CD4-positive, alpha-beta T cell (primary cell): ENCODE measurements at regions not wholly inside any gene's neighbourhood (a gene's known extent, or its start where the extent isn't known, plus 50 kb on each side); places are given as distances from the start of the nearest gene placed in this dataset.

Source experiments
- ATAC-seq: fragments of 200-7000 bp; cut with Tn5 transposase; one replicate; pipeline ENCODE4 v1.10.0; 2022; ENCODE audit warnings: mild to moderate bottlenecking; ENCODE audit not compliant: poor library complexity
- CTCF ChIA-PET: fragments of 350-600 bp; sonication (Branson Sonifier 250); formaldehyde crosslinking; loops from one replicate; lab custom pipeline; 2021; ENCODE audit warnings: antibody characterized with exemption, inconsistent platforms; lab: Charles Lee
- POLR2A ChIA-PET: fragments of 350-600 bp; sonication (Branson Sonifier 250); formaldehyde crosslinking; loops from one replicate; lab custom pipeline; 2021; ENCODE audit warnings: antibody characterized with exemption, inconsistent platforms; lab: Charles Lee
- DNase-seq, 14 experiments: peaks; one replicate each; pipeline ENCODE4 v3.0.0-alpha.2; 2013 to 2020; ENCODE audit warnings: mixed read lengths in 2 of 14
- H3K27ac ChIP-seq, 2 donors: one replicate each; pipeline versions ENCODE4 v1.5.1 to v1.7.0; 2013; ENCODE audit warnings: low read length in 2 of 2, low read depth in 1 of 2, mild to moderate bottlenecking in 1 of 2
- H3K27me3 ChIP-seq, 2 experiments: 1 replicate in 1 of 2; 2 replicates in 1 of 2; pipeline versions ENCODE4 v1.6.1 to v1.7.0; 2013; ENCODE audit warnings: low read length in 2 of 2, control low read depth in 1 of 2, mild to moderate bottlenecking in 1 of 2, moderate library complexity in 1 of 2; ENCODE audit not compliant: insufficient read depth in 2 of 2, control insufficient read depth in 1 of 2
- H3K36me3 ChIP-seq: one replicate; pipeline ENCODE4 v1.6.1; 2013; ENCODE audit warnings: low read length, control low read depth; ENCODE audit not compliant: insufficient read depth
- H3K4me1 ChIP-seq: one replicate; pipeline ENCODE4 v1.6.1; 2013; ENCODE audit warnings: low read length, control low read depth; ENCODE audit not compliant: insufficient read depth
- H3K4me3 ChIP-seq: one replicate; pipeline ENCODE4 v1.5.1; 2013; ENCODE audit warnings: mild to moderate bottlenecking, low read length, moderate library complexity
- H3K9me3 ChIP-seq, 2 experiments: 1 replicate in 1 of 2; 2 replicates in 1 of 2; pipeline versions ENCODE4 v1.6.1 to v1.7.0; 2013; ENCODE audit warnings: low read length in 2 of 2, mild to moderate bottlenecking in 2 of 2, control low read depth in 1 of 2, moderate library complexity in 1 of 2; ENCODE audit not compliant: control insufficient read depth in 1 of 2, insufficient read depth in 1 of 2
- H3K27ac Mint-ChIP-seq: one replicate; pipeline ENCODE4 v1.8.0; 2020; ENCODE audit warnings: mixed read lengths
- H3K27me3 Mint-ChIP-seq: one replicate; pipeline ENCODE4 v1.8.0; 2021; ENCODE audit warnings: mixed read lengths
- H3K36me3 Mint-ChIP-seq: one replicate; pipeline ENCODE4 v1.8.0; 2021; ENCODE audit warnings: low read depth, mixed read lengths
- H3K4me1 Mint-ChIP-seq: one replicate; pipeline ENCODE4 v1.8.0; 2021; ENCODE audit warnings: low read depth, mixed read lengths
- H3K4me3 Mint-ChIP-seq: one replicate; pipeline ENCODE4 v1.8.0; 2020; ENCODE audit warnings: mild to moderate bottlenecking, mixed read lengths
- H3K9me3 Mint-ChIP-seq: one replicate; pipeline ENCODE4 v1.8.0; 2020; ENCODE audit warnings: mixed read lengths
- CTCF ChIP-seq: fragments of 200-600 bp; IDR thresholded peaks from one replicate; pipeline ENCODE4 v1.8.0; 2022; ENCODE audit warnings: antibody characterized with exemption, mild to moderate bottlenecking
- intact Hi-C, 2 experiments: fragments of 100-400 bp; cut with DNase I in 1 of 2; cut with micrococcal nuclease in 1 of 2; formaldehyde crosslinking; loops; one replicate each; pipeline versions ENCODE4 v1.15.1 to v1.9.0; 2023 to 2025; cut with DNase I, micrococcal nuclease

DNA sequence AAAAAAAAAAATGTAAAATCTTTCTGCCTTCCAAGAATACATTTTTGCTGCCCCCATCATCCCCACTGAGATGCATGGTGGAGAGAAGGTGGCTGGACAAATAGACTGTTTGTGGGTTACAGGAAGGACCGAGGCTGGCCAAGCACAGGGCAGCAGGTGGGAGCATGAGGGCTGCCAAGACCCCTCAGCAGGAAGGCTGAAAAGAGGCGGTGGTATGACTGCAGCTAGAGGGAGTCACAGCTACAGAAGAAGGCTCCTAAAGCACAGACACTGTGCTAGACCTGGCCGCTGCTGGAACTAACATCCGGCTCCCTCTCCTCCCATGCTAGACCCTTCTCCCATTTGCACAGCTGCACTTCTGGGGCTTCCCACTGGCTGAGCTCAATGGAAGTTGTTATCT, 289.6 kb downstream of the TCERG1L start:
- Histone ChIP-seq H3K4me3 (no peak overlapping the region), H3K27ac (no peak overlapping the region), H3K27me3 (no peaks in the 10 kb centered on the region), H3K36me3 (no peaks in the 10 kb centered on the region), H3K4me1 (no peaks in the 10 kb centered on the region), H3K9me3 (peaks cover 0 to 7% of the 10 kb centered on the region in 2 experiments)
- intact Hi-C loops = no loop called here
- ChIA-PET CTCF (no interaction called here), POLR2A (no interaction called here)
- ATAC-seq (no peak), DNase-seq (no peak)
- no peaks in the 10 kb centered on the region for H3K36me3 Mint-ChIP-seq
- no peaks in the 10 kb centered on the region for H3K4me1 Mint-ChIP-seq
- no peak for TF ChIP-seq CTCF
- no peak overlapping the region for H3K4me3 Mint-ChIP-seq
- no peaks in the 10 kb centered on the region for H3K9me3 Mint-ChIP-seq
- no peaks in the 10 kb centered on the region for H3K27me3 Mint-ChIP-seq
- no peak overlapping the region for H3K27ac Mint-ChIP-seq

DNA sequence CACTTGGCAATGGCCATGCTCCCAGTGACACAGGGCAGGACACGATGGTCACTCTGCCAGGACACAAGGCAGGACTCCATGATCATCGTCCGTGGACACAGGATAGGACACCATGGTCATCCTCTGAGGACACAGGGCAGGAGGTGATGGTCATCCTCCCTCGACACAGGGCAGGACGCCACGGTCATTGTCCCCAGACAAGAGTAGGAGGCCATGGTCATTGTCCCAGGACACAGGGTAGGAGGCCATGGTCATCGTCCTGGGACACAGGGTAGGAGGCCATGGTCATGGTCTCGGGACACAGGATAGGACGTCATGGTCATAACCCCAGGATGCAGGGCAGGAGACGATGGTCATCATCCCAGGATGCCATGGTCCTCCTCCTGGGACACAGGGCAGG, 289.2 kb downstream of the TCERG1L start:
- H3K4me1 ChIP-seq = no peaks in the 10 kb centered on the region
- POLR2A ChIA-PET = no interaction called here
- TF ChIP-seq CTCF = no peak
- H3K4me3 ChIP-seq = no peak overlapping the region
- Mint-ChIP-seq H3K4me3 (no peak overlapping the region), H3K4me1 (no peaks in the 10 kb centered on the region), H3K27me3 (no peaks in the 10 kb centered on the region), H3K27ac (no peak overlapping the region), H3K9me3 (no peaks in the 10 kb centered on the region), H3K36me3 (no peaks in the 10 kb centered on the region)
- peaks cover 0 to 11% of the 10 kb centered on the region in 2 experiments for H3K9me3 ChIP-seq
- ATAC-seq = no peak
- H3K36me3 ChIP-seq = no peaks in the 10 kb centered on the region
- intact Hi-C loops = no loop called here
- CTCF ChIA-PET = no interaction called here
- no peak overlapping the region for H3K27ac ChIP-seq
- no peaks in the 10 kb centered on the region for H3K27me3 ChIP-seq
- no peak for DNase-seq

- Mint-ChIP-seq H3K4me3 (no peak overlapping the region), H3K27me3 (no peaks in the 10 kb centered on the region), H3K4me1 (no peaks in the 10 kb centered on the region), H3K36me3 (no peaks in the 10 kb centered on the region), H3K27ac (no peak overlapping the region), H3K9me3 (no peaks in the 10 kb centered on the region)
- ATAC-seq (no peak), DNase-seq (no peak)
- Histone ChIP-seq H3K27ac (no peak overlapping the region), H3K4me1 (no peaks in the 10 kb centered on the region), H3K4me3 (no peak overlapping the region), H3K36me3 (no peaks in the 10 kb centered on the region), H3K27me3 (no peaks in the 10 kb centered on the region), H3K9me3 (peaks cover 0 to 13% of the 10 kb centered on the region in 2 experiments)
- POLR2A ChIA-PET = no interaction called here
- intact Hi-C loops = no loop called here
- no peak for TF ChIP-seq CTCF
- CTCF ChIA-PET = no interaction called here
Observed at GRCh38 chr10:131022981-131023380, 288.5 kb downstream of the TCERG1L start.
